Mammary epithelial cell (primary cell): ENCODE measurements at regions not wholly inside any gene's neighbourhood (a gene's known extent, or its start where the extent isn't known, plus 50 kb on each side); places are given as distances from the start of the nearest gene placed in this dataset.

Source experiments
- EZH2 ChIP-seq: IDR thresholded peaks from 2 replicates; pipeline ENCODE4 v1.6.1; 2012; ENCODE audit warnings: low read length, inconsistent platforms, borderline replicate concordance
- TF ChIP-seq, protein P1 (sequence below), 2 donors: IDR thresholded peaks in 1 of 2; conservative IDR thresholded peaks in 1 of 2; 2 replicates each; pipeline ENCODE4 v1.5.1; 2011 to 2012; ENCODE audit warnings: inconsistent platforms in 2 of 2, low read length in 2 of 2, mild to moderate bottlenecking in 2 of 2, control low read depth in 1 of 2, low read depth in 1 of 2; ENCODE audit not compliant: insufficient read depth in 1 of 2; ENCODE audit errors: extremely low read depth in 1 of 2

- TF ChIP-seq, protein P1, sequence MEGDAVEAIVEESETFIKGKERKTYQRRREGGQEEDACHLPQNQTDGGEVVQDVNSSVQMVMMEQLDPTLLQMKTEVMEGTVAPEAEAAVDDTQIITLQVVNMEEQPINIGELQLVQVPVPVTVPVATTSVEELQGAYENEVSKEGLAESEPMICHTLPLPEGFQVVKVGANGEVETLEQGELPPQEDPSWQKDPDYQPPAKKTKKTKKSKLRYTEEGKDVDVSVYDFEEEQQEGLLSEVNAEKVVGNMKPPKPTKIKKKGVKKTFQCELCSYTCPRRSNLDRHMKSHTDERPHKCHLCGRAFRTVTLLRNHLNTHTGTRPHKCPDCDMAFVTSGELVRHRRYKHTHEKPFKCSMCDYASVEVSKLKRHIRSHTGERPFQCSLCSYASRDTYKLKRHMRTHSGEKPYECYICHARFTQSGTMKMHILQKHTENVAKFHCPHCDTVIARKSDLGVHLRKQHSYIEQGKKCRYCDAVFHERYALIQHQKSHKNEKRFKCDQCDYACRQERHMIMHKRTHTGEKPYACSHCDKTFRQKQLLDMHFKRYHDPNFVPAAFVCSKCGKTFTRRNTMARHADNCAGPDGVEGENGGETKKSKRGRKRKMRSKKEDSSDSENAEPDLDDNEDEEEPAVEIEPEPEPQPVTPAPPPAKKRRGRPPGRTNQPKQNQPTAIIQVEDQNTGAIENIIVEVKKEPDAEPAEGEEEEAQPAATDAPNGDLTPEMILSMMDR (conservative IDR thresholded peaks at IDR 0.05 in 1 of 2, IDR thresholded peaks at IDR 0.05 in 1 of 2; ENCODE audit: extremely low read depth in 1 of 2, insufficient read depth in 1 of 2, low read depth in 1 of 2, low read length in 2 of 2) = no peak
- no peak for TF ChIP-seq EZH2
These were observed 117.3 kb upstream of the PALS2 start for GRCh38 chr7:24455813-24456525.
